KG1 (cell line): ENCODE measurements at regions not wholly inside any gene's neighbourhood (a gene's known extent, or its start where the extent isn't known, plus 50 kb on each side); places are given as distances from the start of the nearest gene placed in this dataset.

Experiments
- DNase-seq: peaks from one replicate; lab custom pipeline; 2025; lab: John Stamatoyannopoulos, UW

DNA sequence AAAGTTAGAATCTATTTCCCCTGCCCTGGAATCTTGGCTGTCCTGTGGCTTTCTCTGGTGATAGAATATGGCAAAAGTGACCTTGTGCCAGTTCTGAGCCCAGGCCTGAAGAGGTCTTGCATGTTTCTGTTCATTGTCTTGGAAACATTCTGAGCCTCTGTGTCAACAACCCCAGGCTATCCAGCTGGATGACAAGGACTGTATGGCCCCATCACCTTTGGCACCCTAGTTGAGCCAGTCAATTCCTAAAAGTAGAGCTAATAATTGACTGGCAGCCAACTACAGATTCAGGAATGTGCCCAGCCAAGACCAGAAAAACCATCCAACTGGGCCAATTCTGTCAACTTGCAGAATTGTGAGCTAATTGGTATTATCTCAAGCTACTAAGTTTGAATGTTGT is 514.1 kb upstream of the LARGE1 start:
- no peak for DNase-seq

DNA sequence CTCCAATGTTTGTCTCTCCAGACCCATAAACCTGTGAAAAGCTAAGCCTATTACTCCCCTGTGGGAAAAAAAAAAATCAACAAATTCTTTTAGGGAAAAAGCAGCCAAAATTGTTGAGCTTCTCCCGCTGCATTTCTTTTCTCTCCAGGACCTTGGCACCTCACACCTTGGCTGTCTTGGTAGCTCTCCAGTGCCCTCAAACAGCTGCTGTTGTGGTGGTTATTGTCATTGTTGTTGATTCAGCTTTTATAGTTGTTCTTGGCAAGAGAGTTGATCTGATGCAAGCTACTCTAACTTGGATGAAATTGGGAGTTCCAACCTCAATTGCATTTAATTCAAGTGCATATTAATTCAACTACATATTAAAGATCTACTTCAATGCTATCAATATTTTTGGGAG is 516.9 kb upstream of the LARGE1 start:
- no peak for DNase-seq

DNA sequence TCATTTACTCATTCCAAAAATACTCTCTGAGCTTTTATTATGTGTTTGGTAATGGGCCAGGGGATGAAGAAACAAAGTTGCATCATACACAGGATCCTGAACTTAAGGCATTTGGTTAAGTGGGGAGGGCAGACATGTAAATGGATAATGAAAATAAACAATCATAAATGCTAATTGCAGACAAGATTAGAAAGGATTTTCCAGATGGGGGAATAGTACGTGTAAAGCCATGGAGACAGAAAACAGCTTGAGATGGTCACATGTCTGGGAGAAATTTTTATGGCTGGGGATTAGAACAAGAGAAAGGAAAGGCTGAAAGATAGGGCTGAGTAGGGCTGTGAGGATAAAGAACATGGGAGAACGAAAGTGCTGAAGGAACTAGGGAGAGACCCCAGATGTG is 534.3 kb upstream of the LARGE1 start:
- no peak for DNase-seq

DNA sequence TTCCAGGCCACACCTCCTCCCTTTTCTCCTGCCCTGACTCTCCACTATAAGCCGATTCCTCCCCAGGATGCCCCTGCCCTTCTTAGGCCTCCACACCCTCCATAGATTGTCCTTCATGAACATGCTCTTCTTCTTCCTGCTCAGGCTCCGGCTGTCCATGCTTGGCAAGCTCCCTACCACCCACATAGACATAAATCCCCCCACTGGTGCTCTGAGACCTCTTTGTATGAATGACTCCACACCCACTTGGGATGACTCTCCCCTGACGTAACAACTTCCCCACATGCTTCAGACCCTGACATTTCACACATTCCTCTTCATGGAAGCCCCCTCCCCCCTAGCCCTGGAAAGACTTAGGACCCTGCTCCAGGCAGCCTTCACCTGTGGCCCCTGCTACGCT is 542.5 kb upstream of the LARGE1 start:
- DNase-seq: no peak

DNA sequence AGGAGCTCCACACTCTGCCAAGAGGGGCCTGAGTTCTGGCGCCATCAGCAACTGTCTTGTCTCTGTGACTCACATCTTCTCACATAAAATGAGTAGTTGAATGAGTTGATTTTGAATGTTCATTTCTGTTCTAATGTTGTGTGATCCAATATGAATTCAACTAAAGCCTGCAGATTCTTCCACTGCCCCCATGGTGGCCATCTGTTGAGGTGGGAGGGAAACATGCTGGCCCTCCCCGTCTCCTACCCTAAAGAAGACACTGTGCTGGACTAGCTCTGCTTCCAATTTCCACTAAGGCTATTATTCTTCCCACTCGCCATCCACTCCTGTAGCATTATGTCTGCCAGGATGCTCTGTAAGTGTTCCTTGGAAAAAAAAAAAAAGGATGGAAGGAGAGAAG is 555.6 kb upstream of the LARGE1 start:
- DNase-seq: no peak

DNA sequence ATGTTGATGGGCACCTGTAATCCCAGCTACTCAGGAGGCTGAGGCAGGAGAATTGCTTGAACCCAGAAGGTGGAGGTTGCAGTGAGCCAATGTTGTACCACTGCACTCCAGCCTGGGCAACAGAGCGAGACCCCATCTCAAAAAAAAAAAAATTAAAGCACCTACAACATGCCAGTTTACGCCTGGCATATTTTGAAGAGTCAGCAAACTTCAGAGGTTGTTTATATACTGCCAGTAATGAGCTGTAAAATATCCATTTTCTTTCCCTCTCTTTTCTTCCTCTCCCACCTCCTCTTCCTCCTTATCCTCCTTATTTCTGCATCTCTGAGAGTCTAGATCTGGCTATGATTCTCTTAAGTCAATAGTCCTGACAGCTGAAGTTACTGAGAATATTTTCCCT is 556.5 kb upstream of the LARGE1 start:
- DNase-seq: no peak

DNA sequence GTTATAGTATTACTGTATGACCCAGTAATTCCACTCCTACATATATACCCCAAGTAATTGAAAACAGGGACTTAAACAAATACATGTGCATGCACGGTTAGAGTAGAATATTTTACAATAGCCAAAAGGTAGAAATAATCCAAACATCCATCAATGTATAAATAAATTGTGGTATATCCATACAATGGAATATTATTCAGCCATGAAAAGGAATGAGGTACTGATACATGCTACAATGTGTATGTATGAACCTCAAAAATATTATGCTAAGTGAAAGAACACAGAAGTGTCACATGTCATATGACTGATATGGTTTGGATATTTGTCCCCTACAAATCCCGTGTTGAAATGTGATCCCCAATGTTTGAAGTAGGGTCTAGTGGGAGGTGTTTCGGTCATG is 560.8 kb upstream of the LARGE1 start:
- DNase-seq: no peak

DNA sequence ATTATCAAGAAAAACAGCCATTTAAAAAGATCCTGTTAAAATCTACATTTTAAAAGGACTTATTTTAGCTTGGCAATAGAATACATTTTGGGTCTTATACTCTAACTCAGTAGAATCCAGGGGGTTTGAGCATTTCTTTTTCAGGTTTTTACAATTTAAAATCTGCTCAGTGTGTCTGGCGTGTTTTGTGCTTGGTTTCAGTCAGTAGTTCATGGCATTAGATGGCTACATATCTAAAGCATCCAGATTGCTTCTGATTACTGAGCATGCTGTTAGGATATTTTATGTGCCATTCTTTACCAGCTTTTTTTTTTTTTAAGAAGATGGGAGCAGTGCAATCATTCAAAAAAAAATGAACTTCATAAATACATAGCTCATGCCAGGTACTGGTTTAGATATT is 566.1 kb upstream of the LARGE1 start:
- DNase-seq: no peak

DNA sequence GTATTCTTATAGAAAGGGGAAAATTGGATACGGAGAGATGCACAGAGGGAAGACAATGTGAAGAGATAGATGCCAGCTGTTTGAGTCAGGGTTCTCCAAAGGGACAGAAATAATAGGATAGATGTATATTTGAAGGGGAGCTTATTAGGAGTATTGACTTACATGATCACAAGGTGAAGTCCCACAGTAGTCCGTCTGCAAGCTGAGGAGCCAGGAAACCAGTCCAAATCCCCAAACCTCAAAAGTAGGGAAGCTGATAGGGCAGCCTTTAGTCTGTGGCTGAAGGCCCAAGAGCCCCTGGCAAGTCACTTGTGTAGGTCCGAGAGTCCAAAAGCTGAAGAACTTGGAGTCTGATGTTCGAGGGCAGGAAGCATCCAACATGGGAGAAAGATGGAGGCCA is 569.6 kb upstream of the LARGE1 start:
- DNase-seq: no peak

DNA sequence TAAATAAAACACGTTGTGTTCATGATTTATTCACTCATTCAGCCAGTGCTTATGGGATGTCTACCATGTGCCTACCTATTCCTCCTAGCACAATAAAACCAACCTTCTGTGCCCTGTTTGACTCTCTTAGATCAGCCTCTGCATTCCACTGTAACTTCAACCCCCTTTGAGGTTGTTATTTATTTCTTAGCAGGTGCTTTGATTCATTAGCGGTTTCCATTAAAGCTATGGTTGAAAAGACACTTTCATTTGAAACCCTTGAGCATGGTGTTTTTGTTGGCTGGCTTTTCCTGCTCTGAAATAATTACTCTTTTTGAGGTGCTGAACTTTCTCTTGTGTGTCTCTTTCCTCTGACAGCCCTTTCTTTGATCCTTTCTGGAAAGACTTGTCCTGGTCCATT is 570.6 kb upstream of the LARGE1 start:
- no peak for DNase-seq

DNA sequence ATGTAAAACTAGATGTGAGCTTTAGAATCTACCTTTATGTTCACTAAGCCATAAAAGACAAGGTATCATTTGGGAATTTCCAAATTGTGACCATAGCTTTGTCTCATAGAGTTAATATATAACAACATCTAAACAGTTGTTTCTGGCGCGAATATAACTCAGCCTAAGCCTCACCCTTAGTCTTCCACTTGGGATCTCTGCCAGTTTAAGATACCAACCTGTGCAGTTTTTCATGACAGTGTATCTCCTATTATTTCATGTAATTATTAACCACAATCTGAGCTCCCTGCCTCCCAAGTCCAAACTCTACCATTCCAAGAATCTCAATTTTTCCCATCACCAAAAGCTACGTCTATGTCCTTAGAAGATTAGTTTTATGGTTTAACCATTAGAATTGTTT is 572.5 kb upstream of the ISX start:
- DNase-seq: no peak

DNA sequence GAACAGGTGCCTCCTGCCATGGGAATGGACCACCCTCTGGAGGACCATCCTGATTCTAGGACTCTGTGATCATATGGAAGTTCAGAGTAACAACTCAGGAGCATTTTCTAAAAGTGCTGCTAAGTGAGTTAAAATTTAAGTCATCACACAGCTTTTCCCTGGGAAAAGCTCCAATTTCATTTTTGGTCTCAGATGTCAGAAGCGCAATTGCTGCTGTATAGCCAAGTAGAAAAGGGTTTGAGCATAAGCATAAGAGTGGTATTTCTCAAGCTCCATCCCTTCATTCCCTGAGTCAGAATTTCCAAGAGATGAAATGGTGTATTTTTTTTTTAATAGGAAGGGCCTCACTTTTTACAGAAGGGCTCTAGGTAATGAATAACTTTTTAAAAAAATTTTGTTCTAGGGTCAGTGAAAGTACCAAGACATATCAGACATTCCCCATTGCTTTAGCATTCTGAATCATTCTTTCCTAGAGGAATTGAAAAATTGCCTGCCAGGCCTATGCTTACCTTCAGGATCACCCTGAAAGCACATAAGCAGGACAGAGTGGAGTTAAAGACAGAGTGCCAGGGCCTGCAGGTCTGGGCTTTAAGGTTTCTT is 564.5 kb upstream of the ISX start:
- DNase-seq: no peak

DNA sequence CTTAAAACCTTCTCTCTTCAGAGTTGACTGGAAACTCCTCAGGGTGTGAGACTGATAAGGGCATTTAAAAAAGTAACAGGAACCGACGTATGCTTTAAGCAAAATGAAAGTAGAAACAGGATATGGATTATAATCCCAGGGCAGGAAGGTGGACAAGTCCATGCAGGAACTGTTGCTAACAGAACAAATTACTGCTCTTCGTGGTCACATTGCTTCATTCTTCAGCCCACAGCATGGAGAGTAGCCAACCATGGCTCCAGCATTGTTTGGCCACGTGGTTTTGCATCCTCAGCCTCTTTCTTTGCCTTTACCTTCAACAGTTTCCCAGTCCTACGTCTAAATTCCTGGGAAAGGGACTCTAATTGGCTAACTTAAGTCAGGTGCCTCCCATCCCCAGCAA is 563.1 kb upstream of the ISX start:
- DNase-seq: no peak

DNA sequence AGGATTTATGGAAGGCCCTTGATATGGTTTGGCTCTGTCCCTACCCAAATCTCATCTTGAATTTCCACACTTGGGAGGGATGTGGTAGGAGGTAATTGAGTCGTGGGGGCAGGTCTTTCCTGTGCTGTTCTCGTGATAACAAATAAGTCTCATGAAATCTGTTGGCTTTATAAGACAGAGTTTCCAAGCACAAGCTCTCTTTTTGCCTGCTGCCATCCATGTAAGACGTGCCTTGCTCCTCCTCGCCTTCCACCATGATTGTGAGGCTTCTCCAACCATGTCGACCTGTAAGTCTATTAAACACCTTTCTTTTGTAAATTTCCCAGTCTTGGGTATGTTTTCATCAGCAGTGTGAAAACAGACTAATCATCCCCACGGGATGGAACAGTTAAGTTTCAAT is 557.2 kb upstream of the ISX start:
- no peak for DNase-seq

DNA sequence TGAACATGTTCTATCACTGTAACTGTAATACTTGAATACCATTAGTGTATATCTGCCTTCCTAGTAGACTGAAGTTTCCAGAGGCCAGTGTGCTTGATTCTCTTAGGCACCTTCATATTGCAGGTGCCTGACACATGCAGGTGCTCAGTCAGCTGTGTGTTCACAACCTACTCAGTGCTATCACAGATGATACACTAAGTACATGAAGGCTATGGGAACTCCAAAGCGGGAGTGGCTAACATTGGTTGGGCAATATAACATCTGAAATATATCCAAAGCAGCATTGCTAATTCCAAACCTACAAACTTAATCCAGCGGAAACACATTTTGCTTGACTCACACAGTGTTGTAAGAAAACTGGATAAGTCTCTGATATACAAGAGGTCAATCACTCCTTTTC is 539.3 kb upstream of the ISX start:
- DNase-seq: no peak

DNA sequence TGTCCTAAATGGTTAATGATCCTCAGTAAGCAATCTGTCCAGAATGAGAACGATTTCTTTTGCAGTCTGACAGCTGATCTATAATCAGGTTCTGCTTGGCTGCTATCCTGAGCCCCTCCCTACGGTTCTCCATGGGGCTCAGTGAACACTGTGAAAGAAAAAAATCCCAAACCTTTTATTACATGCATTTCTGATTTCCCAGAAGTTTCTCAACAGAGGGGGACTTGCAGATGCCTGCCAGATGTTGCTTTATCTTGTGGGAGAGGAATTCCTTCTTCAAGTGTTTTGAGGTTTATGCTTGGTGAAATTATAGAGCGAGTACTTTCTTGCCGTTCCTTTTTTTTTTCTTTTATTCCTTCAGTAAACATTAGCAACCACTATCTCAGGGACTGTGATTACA is 531.9 kb upstream of the ISX start:
- no peak for DNase-seq

DNA sequence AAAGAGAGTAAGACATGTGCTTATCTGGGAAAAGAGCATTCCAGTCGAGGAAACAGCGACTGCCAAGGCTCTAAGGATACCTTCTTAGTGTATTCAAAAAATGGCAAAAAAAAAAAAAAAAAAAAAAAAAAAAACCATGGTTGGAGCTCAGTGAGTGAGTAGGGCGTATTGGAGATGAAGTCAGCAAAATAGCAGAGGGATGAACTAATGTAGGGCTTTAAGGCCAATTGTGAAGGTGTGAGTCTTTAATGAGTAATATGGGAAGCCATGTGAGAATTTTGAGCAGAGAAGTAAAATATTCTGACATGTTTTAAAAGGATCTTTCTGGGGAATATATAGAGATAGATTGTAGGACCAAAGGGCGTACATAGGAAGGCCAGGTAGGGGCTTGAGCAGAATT is 498.6 kb upstream of the ISX start:
- DNase-seq: no peak

DNA sequence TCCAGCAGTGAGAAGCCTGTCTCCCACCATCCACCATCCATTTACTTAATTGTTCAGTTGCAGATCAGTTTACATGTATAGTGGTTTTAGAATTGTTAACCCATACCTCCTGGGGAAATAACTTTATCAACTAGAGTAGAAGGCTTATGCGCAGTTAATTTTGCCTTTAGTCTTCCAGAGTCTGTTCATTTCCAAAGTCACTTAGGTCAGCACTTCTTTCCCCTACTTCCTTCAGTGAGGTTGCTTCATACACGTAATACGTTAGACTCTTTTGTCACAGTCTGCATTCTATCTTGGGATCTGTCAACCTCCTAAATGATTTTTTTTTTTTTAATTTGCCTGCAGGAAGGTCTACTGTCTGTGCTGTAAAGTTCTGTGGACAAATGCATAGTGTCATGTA is 495.6 kb upstream of the ISX start:
- no peak for DNase-seq

DNA sequence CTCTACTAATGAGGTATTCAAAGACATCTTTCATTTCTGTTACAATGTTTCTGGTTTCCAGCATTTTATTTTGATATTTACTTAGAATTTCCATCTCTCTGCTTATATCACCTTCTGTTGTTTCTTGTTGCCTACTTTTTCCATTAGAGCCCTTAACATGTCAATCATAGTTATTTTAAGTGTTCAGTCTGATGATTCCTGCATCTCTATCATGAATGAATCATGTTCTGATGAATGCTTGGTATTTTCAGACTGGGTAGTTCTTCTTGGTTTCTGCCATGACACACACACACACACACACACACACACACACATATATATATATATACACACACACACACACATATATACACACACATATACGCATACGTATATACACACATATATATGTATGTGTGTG is 486.4 kb upstream of the ISX start:
- no peak for DNase-seq

DNA sequence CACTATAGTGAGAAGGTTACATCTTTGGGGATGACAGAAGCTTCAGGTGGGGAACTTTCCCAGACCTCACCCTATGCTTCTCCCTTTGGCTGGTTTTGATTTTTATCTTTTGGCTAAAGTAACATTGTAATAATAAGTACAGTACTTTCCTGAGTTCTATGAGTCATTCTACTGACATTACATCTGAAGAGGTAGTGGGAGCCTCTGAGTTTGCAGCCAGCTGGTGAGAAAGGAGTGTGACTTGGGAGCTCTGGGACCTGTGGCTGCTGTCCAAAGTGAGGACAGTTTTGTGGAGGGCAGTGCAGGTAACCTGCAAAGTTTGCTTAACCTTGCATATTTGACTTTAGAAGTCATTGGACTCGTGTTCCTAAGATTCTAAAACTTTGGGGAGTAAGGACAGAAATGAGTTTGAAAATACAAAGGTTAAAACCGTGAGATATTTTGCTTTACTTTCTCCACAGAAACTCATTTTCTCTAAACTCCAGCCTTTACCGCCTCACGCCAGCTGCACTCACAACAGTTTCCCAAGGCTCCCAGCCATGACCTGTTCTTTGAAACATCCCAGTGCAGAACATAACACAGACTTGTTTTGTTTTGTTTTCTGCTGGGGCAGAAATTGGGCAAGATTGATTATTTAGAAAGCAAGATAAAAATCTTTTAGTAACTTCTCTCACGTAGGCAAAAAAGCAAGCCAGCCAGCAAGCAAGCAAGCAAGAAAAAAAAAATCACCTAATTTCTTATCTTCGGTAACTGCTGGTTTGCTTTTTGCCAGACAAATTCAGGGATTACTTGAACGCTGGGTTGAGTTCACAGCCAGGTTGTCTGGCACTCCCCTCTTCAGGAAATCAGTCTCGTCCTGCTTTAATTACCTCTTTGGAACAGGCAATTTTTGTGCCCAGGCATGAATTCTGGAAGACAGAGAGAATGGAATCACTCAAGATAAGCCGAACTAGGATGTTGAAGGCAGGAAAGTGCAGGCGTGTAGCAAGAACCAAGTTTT is 478.3 kb upstream of the ISX start:
- no peak for DNase-seq

DNA sequence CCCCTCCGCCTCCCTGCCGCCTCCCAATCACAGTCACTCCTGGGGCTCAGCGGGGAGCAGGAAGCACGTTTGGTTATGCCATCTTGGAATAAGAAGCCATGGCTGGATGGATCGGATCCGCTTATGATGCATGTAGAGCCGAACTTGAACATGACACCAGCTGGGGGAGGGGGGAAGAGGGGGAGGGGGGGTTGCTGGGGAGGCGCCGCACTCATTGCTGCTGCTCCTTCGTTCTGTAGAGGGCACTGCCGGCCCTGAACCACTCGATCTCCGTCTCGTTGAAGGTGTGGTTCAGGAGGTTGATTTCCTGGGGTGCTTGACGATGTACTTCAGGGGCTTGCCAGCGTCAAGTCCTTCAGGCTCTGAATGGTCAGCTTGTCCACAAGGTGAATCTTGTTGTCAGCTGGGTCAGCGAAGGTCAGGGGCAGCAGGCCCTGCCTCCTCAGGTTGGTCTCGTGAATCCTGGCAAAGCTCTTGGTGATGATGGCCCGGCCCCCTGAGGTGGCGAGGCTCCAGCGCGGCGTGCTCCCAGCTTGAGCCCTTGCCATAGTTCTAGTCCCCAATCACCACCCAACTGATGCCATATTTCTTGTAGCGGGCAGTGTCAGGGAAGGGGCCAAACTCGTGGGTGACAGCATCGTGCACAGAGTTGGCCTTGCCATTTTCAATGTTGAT is 476.9 kb upstream of the ISX start:
- no peak for DNase-seq

DNA sequence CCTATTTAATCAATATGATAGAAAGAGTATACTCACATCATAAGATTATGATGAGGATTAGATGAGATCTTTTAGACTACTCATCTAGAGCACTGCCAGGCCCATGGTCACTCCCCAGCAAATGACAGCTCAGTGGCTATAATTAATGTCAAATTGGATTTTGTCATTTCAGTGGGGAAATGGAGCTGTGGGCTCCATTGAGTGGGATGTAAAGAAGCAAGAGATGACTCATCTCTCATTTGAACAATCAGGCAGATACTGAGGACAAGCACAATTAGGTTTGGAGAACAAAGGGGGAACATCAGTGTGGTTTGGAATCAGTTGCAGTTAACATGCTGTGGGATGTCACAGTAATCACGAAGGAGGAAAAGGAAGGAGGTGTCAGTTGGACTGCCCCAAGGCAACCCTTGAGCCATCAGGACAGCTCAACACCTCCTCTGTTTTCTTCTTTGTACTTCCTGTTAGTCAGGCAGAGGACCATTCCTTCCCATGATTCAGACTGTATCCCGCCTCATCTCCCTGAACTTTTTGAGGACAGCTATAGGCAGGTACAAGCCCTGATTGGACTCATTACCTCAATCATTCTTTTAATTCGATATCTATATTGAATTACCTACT is 473.7 kb upstream of the ISX start:
- no peak for DNase-seq

DNA sequence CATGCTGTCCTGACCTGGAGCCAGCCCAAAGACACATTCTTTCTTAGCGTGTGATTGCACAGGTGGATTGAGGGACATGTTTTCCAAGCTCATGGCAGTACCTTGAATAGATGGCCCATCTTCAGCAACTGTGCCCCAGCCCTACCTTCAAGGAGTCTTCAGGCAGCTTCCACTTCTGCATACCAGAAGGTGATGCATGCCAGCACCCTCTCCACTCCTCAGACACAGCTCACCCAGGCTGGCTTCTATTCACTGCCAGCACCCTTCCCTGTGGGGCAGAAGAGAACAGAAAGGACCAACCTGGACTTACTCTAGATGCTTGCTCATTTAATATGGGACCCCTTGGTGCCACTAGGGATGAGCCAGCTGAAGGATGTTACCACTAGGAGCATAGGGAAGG is 466.4 kb upstream of the ISX start:
- no peak for DNase-seq
